DMS153 treated with DMSO at 0.1 percent for 48 hours (cell line): ENCODE measurements at regions not wholly inside any gene's neighbourhood (a gene's known extent, or its start where the extent isn't known, plus 50 kb on each side); places are given as distances from the start of the nearest gene placed in this dataset.

Experiments used
- DNase-seq: peaks from one replicate; lab custom pipeline; 2025; ENCODE audit not compliant: unreplicated experiment; lab: John Stamatoyannopoulos, UW

- no peak for DNase-seq
Observed at GRCh38 chr12:93200291-93200917, 177.3 kb upstream of the NUDT4 start.

- DNase-seq = no peak
Observed at GRCh38 chr12:93201990-93202389, 175.7 kb upstream of the NUDT4 start.

- DNase-seq = no peak
Observed at GRCh38 chr12:93202688-93203087, 175.0 kb upstream of the NUDT4 start.

- DNase-seq = no peak
Observed at GRCh38 chr12:93203361-93203760, 174.4 kb upstream of the NUDT4 start.

GRCh38 chr12:93204896-93205295, 172.8 kb upstream of the NUDT4 start:
- DNase-seq = no peak

- no peak for DNase-seq
Observed at GRCh38 chr12:93205361-93205760, 172.4 kb upstream of the NUDT4 start.

- no peak for DNase-seq
Observed at GRCh38 chr12:93208011-93208410, 169.7 kb upstream of the NUDT4 start.

- DNase-seq = no peak
Observed at GRCh38 chr12:93214523-93215289, 163.0 kb upstream of the NUDT4 start.

GRCh38 chr12:93215290-93215678, 162.4 kb upstream of the NUDT4 start:
- no peak for DNase-seq

- no peak for DNase-seq
Observed at GRCh38 chr12:93219947-93220346, 157.8 kb upstream of the NUDT4 start.

GRCh38 chr12:93221841-93222240, 155.9 kb upstream of the NUDT4 start:
- DNase-seq = no peak

GRCh38 chr12:93223440-93224426, 154.0 kb upstream of the NUDT4 start:
- peak; percentile 66 for DNase-seq

GRCh38 chr12:93225094-93225493, 152.6 kb upstream of the NUDT4 start:
- DNase-seq = no peak

GRCh38 chr12:93226361-93226760, 151.4 kb upstream of the NUDT4 start:
- no peak for DNase-seq

GRCh38 chr12:93229494-93230325, 148.0 kb upstream of the NUDT4 start:
- no peak for DNase-seq

GRCh38 chr12:93230326-93230720, 147.4 kb upstream of the NUDT4 start:
- no peak for DNase-seq

GRCh38 chr12:93231938-93232337, 145.8 kb upstream of the NUDT4 start:
- DNase-seq = no peak

- DNase-seq = no peak
Observed at GRCh38 chr12:93234641-93235040, 143.1 kb upstream of the NUDT4 start.

GRCh38 chr12:93235881-93236280, 141.8 kb upstream of the NUDT4 start:
- DNase-seq = no peak

- DNase-seq = no peak
Observed at GRCh38 chr12:93237235-93237915, 140.3 kb upstream of the NUDT4 start.
